Central memory CD8-positive, alpha-beta T cell (primary cell): ENCODE measurements at regions not wholly inside any gene's neighbourhood (a gene's known extent, or its start where the extent isn't known, plus 50 kb on each side); places are given as distances from the start of the nearest gene placed in this dataset.
"Not testable (repeated sequence)": the region's sequence is repeated elsewhere in the genome, so short reads cannot be mapped to it uniquely, and the experiment has no call there.

Experiments
- ATAC-seq: fragments of 150-1000 bp; cut with Tn5 transposase; replicated peaks from 2 replicates; pipeline ENCODE4 v1.10.0; 2022; ENCODE audit warnings: mild to moderate bottlenecking, moderate FRiP score, moderate number of reproducible peaks; ENCODE audit not compliant: poor library complexity, severe bottlenecking; ENCODE audit errors: extremely low read depth
- DNase-seq, 2 donors: peaks; one replicate each; pipeline ENCODE4 v3.0.0; 2021; ENCODE audit warnings: low spot score in 2 of 2
- H3K27ac Mint-ChIP-seq: one replicate; pipeline ENCODE4 v1.8.0; 2022; ENCODE audit warnings: low read depth, mild to moderate bottlenecking, moderate library complexity, mixed read lengths
- H3K27me3 Mint-ChIP-seq: one replicate; pipeline ENCODE4 v1.8.0; 2022; ENCODE audit warnings: mixed read lengths
- H3K36me3 Mint-ChIP-seq: one replicate; pipeline ENCODE4 v1.8.0; 2022; ENCODE audit warnings: mild to moderate bottlenecking, moderate library complexity, mixed read lengths; ENCODE audit not compliant: insufficient read depth
- H3K4me1 Mint-ChIP-seq: one replicate; pipeline ENCODE4 v1.8.0; 2022; ENCODE audit warnings: mixed read lengths
- H3K4me3 Mint-ChIP-seq: one replicate; pipeline ENCODE4 v1.8.0; 2022; ENCODE audit warnings: mild to moderate bottlenecking, moderate library complexity, mixed read lengths
- H3K9me3 Mint-ChIP-seq: one replicate; pipeline ENCODE4 v1.8.0; 2022; ENCODE audit warnings: mixed read lengths

DNA sequence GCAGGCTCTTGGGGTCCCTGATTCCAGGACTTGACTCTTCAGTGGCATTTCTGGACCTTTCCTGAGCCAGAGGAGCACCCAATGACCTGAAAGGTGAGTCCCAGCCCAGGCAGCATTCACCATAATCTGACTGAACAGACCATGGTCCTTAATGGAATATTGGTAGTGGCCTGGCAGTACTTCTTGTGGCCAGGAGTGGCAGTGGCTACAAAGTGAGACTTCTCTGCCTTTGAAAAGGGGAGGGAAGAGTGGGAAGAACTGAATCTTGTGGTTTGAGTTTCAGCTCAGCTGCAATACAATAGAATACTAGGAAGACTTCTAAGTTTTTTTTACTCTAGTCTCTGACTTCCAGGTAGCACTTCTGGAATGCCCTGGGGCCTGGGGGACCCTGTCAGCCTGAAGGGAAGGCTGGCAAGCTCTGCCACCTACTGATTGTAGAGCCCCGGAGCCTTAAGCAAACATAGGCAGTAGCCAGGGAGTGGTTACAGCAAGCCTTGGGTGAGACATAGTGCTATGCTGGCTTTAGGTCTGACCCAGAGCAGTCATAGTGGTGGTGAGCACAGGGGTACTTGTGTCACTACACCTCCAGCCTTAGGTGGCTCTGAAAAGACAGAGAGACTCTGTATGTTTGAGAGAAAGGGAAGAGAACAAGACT, 674.2 kb upstream of the MANEA start:
- Mint-ChIP-seq H3K4me1 (no peaks in the 10 kb centered on the region), H3K4me3 (no peak overlapping the region), H3K27me3 (no peaks in the 10 kb centered on the region), H3K9me3 (peaks cover 18% of the 10 kb centered on the region), H3K36me3 (no peaks in the 10 kb centered on the region), H3K27ac (no peak overlapping the region)
- DNase-seq (no peak), ATAC-seq (no peak)

DNA sequence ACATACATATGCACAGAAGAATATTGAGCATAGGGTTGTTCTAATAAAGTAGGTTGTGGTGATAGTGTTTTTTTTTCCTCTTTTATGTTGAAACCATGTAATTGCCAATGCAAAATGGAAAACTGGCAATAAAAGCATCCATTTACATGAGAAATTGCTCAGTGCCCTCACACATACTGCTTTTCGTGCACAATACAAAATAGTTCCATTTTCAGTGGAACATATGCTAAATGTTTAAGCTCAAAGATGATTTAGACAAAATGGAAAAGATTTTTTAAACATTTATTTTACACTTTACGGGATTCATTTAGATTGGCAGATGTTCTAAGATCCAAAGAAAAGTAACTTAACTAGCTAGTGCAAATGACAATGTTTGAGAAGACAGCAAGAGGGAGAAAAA, 678.1 kb upstream of the MANEA start:
- no peaks in the 10 kb centered on the region for H3K4me1 Mint-ChIP-seq
- H3K27ac Mint-ChIP-seq = no peak overlapping the region
- H3K4me3 Mint-ChIP-seq = no peak overlapping the region
- H3K36me3 Mint-ChIP-seq = no peaks in the 10 kb centered on the region
- ATAC-seq (no peak), DNase-seq (no peak)
- H3K27me3 Mint-ChIP-seq = no peaks in the 10 kb centered on the region
- peaks cover 22% of the 10 kb centered on the region for H3K9me3 Mint-ChIP-seq

DNA sequence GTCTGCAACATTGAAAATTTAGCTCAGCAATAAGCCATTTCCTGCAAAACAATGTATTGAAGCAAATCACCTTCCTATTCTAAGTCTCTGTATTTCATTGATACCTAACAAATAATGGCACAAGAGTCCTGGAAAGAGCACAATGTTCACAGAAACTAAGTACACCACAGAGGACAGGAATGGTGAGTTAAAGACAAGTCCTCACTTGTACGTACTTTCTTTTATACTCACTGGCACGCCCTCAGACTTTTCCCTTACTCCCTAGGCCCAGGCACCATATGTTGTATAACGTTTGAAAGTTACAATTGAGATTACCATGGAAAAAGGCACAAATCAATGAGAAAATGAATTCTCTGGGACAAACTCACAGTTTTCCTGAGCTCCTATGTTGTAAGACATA, 683.0 kb upstream of the MANEA start:
- H3K27ac Mint-ChIP-seq = no peak overlapping the region
- DNase-seq = no peak
- H3K4me3 Mint-ChIP-seq = no peak overlapping the region

DNA sequence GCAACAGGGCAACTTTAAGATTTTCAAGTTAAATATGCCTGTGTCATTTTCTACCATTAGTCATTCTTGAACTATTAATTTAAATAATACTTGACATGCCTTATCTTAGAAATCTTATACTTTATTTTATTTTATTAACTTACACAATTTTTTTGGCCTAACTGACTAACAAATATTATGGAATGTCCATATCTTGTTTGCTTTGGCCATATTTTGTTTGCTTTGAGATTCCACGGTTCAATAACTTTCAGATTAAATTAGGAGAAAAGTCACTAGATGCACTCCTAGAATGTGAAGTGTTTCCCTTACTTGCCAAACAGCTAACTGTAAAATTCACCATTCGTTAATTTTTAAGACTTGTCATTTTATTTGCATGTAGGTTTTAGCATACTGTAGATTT, 684.0 kb upstream of the MANEA start:
- Mint-ChIP-seq H3K27ac (no peak overlapping the region), H3K27me3 (no peaks in the 10 kb centered on the region), H3K36me3 (no peaks in the 10 kb centered on the region), H3K4me1 (no peaks in the 10 kb centered on the region), H3K4me3 (no peak overlapping the region), H3K9me3 (peaks cover 5% of the 10 kb centered on the region)
- ATAC-seq = no peak
- DNase-seq = no peak

More for the DNA sequence above, 683.0 kb upstream of the MANEA start:
- Mint-ChIP-seq H3K36me3 (no peaks in the 10 kb centered on the region), H3K4me1 (no peaks in the 10 kb centered on the region), H3K9me3 (peaks cover 5% of the 10 kb centered on the region), H3K27me3 (no peaks in the 10 kb centered on the region)
- no peak for ATAC-seq

DNA sequence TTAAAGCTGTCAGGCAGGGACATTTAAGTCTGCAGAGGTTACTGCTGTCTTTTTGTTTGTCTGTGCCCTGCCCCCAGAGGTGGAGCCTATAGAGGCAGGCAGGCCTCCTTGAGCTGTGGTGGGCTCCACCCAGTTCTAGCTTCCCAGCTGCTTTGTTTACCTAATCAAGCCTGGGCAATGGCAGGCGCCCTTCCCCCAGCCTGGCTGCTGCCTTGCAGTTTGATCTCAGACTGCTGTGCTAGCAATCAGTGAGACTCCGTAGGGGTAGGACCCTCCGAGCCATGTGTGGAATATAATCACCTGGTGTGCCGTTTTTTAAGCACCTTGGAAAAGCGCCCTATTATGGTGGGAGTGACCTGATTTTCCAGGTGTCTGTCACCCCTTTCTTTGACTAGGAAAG, 703.5 kb upstream of the MANEA start:
- ATAC-seq, H3K4me3 Mint-ChIP-seq, H3K36me3 Mint-ChIP-seq, H3K27ac Mint-ChIP-seq, DNase-seq, H3K4me1 Mint-ChIP-seq, H3K27me3 Mint-ChIP-seq, H3K9me3 Mint-ChIP-seq: not testable (repeated sequence)

DNA sequence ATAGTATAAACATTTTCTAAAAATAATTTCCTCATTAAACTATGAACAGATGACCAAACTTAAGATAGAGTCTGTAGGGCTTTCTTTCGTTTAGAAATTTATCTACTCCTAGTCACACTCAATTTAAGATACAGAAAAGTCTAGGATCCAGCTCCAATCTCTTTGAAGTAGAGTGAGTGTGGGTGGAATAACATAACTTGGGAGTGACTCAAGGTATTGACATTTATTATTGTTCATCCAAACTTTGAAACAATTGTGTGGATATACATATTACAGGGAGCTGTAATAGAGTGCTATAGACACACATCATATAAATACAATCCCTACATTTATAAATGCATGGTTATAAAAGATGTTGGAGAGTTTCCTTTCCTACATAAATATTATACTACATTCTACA, 715.2 kb upstream of the MANEA start:
- DNase-seq (no peak), ATAC-seq (no peak)
- H3K27me3 Mint-ChIP-seq = no peaks in the 10 kb centered on the region
- no peak overlapping the region for H3K27ac Mint-ChIP-seq
- no peaks in the 10 kb centered on the region for H3K36me3 Mint-ChIP-seq
- no peak overlapping the region for H3K4me3 Mint-ChIP-seq
- no peaks in the 10 kb centered on the region for H3K4me1 Mint-ChIP-seq
- peaks cover 4% of the 10 kb centered on the region for H3K9me3 Mint-ChIP-seq

DNA sequence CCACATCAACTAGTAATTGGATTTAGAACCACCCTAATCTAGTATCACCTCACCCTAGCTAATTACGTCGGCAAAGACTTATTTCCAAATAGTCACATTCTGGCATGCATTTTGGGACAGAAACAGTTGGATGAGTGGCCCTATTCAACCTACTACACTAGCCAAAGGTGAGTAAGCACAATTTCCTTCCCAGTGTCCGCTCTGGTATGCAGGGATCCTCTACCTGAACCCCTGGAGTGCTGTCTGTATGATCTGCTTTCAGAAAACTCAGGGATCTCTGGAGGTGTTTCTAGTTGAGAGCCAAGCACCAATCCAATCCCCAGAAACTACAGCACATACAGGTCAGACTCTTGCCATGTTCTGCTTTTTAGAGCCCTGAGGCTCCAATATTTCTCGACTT, 717.4 kb upstream of the MANEA start:
- peaks cover 2% of the 10 kb centered on the region for H3K36me3 Mint-ChIP-seq
- ATAC-seq = no peak
- H3K4me3 Mint-ChIP-seq = no peak overlapping the region
- H3K9me3 Mint-ChIP-seq = peaks cover 4% of the 10 kb centered on the region
- no peak overlapping the region for H3K27ac Mint-ChIP-seq
- DNase-seq = no peak
- H3K4me1 Mint-ChIP-seq = no peaks in the 10 kb centered on the region
- H3K27me3 Mint-ChIP-seq = no peaks in the 10 kb centered on the region

DNA sequence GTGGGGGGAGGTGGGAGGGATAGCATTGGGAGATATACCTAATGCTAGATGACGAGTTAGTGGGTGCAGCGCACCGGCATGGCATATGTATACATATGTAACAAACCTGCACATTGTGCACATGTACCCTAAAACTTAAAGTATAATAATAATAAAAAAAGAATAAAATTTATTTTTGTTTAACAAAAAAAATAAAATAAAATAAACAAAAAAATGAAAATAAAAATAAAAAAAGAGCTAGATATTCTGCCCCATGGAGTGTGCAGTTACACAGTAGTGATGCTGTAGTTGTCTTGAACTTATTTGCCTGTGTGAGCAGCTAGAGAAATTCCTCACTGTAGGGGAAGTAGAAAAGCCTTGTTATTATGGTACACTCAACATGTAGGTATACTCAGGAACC, 720.3 kb upstream of the MANEA start:
- ATAC-seq, H3K27me3 Mint-ChIP-seq, H3K4me3 Mint-ChIP-seq, H3K27ac Mint-ChIP-seq, H3K36me3 Mint-ChIP-seq, H3K4me1 Mint-ChIP-seq, DNase-seq: not testable (repeated sequence)
- H3K9me3 Mint-ChIP-seq = peaks cover 22% of the 10 kb centered on the region

DNA sequence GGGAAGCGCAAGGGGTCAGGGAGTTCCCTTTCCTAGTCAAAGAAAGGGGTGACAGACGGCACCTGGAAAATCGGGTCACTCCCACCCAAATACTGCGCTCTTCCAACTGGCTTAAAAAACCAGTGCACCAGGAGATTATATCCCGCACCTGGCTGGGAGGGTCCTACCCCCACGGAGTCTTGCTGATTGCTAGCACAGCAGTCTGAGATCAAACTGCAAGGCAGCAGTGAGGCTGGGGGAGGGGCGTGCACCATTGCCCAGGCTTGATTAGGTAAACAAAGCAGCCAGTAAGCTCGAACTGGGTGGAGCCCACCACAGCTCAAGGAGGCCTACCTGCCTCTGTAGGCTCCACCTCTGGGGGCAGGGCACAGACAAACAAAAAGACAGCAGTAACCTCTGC, 726.0 kb upstream of the MANEA start:
- not testable (repeated sequence) for ATAC-seq, H3K4me3 Mint-ChIP-seq, DNase-seq, H3K36me3 Mint-ChIP-seq, H3K27me3 Mint-ChIP-seq, H3K27ac Mint-ChIP-seq, H3K4me1 Mint-ChIP-seq
- H3K9me3 Mint-ChIP-seq = peaks cover 18% of the 10 kb centered on the region

DNA sequence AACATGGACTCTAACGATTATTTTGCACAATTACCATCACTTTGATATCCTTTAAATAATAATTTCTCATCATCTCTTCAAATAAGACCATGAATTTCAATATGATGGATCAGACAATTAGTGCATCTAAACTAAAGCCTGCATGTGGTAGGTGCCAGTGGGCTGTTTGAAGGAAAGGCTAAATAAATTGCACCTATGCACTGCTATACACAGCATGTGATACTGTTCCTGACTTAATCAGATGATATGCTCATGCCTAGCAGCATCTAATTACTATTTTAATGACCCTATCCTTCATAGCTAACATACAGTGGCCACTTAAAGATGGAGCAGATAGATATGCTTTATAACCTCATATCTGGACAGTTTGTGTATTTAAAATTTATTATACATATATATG, 731.6 kb upstream of the MANEA start:
- H3K9me3 Mint-ChIP-seq = peaks cover 6% of the 10 kb centered on the region
- no peak overlapping the region for H3K4me3 Mint-ChIP-seq
- H3K4me1 Mint-ChIP-seq = no peaks in the 10 kb centered on the region
- H3K27me3 Mint-ChIP-seq = no peaks in the 10 kb centered on the region
- no peak for ATAC-seq
- H3K27ac Mint-ChIP-seq = no peak overlapping the region
- no peak for DNase-seq
- no peaks in the 10 kb centered on the region for H3K36me3 Mint-ChIP-seq

DNA sequence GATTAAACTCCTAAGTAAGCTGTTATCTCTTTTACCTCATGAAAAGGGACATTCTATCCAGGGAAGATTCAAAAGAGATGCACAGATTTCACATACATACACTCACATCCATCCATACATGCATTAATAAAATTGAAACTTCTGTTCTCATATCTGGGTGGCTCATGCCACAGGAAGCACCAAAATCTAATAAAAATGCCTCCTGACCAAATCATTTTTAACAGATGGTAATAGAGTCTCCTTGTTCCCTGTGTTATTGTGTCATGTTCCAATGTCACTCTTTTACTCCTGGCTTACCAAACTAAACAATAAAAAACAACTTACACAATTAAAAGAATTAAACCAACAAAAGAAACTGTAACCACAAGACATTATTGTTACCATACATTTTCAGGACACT, 742.1 kb upstream of the MANEA start:
- Mint-ChIP-seq H3K27me3 (no peaks in the 10 kb centered on the region), H3K36me3 (no peaks in the 10 kb centered on the region), H3K4me3 (no peak overlapping the region), H3K9me3 (peaks cover 20% of the 10 kb centered on the region), H3K27ac (no peak overlapping the region), H3K4me1 (no peaks in the 10 kb centered on the region)
- ATAC-seq (no peak), DNase-seq (no peak)

DNA sequence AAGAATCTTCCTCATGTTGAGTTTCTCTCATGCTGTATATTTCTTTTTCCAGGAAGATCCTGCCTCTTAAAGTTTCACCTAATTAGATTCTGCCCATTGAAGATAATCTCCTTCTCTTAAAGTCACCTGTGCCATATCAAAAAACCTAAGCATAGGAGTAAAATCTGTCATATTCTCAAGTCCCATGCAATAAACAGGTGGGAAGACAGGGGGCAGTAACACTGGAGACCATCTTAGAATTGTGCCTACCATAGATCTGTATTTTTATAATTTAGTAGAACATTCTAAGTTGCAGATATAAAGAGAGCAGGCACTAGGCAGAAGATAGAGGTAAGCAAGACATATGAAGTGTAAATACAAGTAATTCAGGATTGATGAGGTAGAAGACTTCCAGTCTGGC, 763.5 kb upstream of the MANEA start:
- H3K4me3 Mint-ChIP-seq = no peak overlapping the region
- no peak for ATAC-seq
- no peak for DNase-seq
- H3K27me3 Mint-ChIP-seq = no peaks in the 10 kb centered on the region
- H3K27ac Mint-ChIP-seq = no peak overlapping the region
- peaks cover 24% of the 10 kb centered on the region for H3K9me3 Mint-ChIP-seq
- H3K36me3 Mint-ChIP-seq = no peaks in the 10 kb centered on the region
- H3K4me1 Mint-ChIP-seq = no peaks in the 10 kb centered on the region

DNA sequence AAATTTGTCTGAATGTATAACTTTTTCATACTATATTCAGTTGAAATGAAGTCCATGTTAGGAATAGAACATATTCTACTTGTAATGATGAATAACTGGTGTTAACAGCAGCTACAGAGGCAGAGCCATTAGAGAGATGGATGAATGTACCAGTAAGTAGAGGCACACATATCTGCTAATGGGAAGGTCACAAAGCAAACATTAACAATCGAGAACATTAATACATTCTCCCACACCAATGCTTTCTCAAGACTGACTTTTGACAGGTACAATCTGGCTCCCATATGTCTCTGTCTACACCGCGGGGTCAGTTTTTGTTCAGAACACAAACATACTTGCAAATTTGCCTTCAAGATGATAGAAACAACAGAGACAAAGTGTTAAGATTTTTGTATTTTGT, 776.0 kb upstream of the MANEA start:
- no peaks in the 10 kb centered on the region for H3K4me1 Mint-ChIP-seq
- H3K9me3 Mint-ChIP-seq = peaks cover 19% of the 10 kb centered on the region
- DNase-seq = no peak
- no peak overlapping the region for H3K4me3 Mint-ChIP-seq
- no peak for ATAC-seq
- no peak overlapping the region for H3K27ac Mint-ChIP-seq
- no peaks in the 10 kb centered on the region for H3K36me3 Mint-ChIP-seq
- H3K27me3 Mint-ChIP-seq = no peaks in the 10 kb centered on the region

DNA sequence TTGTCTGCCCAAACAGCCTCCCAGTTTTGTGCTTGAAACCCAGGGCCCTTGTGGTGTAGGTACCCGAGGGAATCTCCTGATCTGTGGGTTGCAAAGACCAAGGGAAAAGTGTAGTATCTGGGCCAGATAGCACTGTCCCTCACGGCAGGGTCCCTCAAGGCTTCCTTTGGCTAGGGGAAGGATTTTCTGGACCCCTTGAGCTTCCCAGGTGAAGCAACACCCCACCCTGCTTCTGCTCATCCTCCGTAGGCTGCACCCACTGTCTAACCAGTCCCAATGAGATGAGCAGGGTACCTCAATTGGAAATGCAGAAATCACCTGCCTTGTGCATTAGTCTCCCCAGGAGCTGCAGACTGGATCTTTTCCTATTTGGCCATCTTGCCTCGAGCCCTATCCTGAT, 791.8 kb upstream of the MANEA start:
- H3K4me1 Mint-ChIP-seq = no peaks in the 10 kb centered on the region
- no peaks in the 10 kb centered on the region for H3K27me3 Mint-ChIP-seq
- H3K36me3 Mint-ChIP-seq = no peaks in the 10 kb centered on the region
- DNase-seq (no peak), ATAC-seq (no peak)
- H3K27ac Mint-ChIP-seq = no peak overlapping the region
- peaks cover 31% of the 10 kb centered on the region for H3K9me3 Mint-ChIP-seq
- H3K4me3 Mint-ChIP-seq = no peak overlapping the region
